Astrocyte (in vitro differentiated cells and primary cell): ENCODE measurements at regions not wholly inside any gene's neighbourhood (a gene's known extent, or its start where the extent isn't known, plus 50 kb on each side); places are given as distances from the start of the nearest gene placed in this dataset.

Source experiments
- DNase-seq: peaks from one replicate; pipeline ENCODE4 v3.0.0-alpha.2; 2010; ENCODE audit warnings: low read depth
- FAIRE-seq: peaks from 2 replicates; lab custom pipeline; 2011; peaks lifted over from hg19 to GRCh38; lab: Jason Lieb, UNC
- H2AFZ ChIP-seq: 2 replicates; pipeline ENCODE4 v1.6.0; 2012; ENCODE audit warnings: low read depth, low read length, inconsistent platforms
- H3K27ac ChIP-seq: 2 replicates; pipeline ENCODE4 v1.5.1; 2011; ENCODE audit warnings: low read depth, low read length, inconsistent platforms
- H3K27me3 ChIP-seq: 2 replicates; pipeline ENCODE4 v1.6.0; 2011; ENCODE audit warnings: low read length, inconsistent platforms; ENCODE audit not compliant: insufficient read depth
- H3K36me3 ChIP-seq: 2 replicates; pipeline ENCODE4 v1.5.1; 2011; ENCODE audit warnings: low read length, inconsistent platforms; ENCODE audit not compliant: insufficient read depth
- H3K4me1 ChIP-seq: 2 replicates; pipeline ENCODE4 v1.5.1; 2011; ENCODE audit warnings: low read length, inconsistent platforms; ENCODE audit not compliant: insufficient read depth
- H3K4me2 ChIP-seq: 2 replicates; pipeline ENCODE4 v1.6.0; 2012; ENCODE audit warnings: low read length, inconsistent platforms
- H3K4me3 ChIP-seq: 2 replicates; pipeline ENCODE4 v1.5.1; 2011; ENCODE audit warnings: low read depth, mild to moderate bottlenecking, low read length, inconsistent platforms; ENCODE audit not compliant: insufficient read depth
- H3K79me2 ChIP-seq: 2 replicates; pipeline ENCODE4 v1.6.0; 2012; ENCODE audit warnings: mild to moderate bottlenecking, low read length, inconsistent platforms; ENCODE audit not compliant: insufficient read depth
- H3K9ac ChIP-seq: 2 replicates; pipeline ENCODE4 v1.6.0; 2012; ENCODE audit warnings: mild to moderate bottlenecking, low read length, inconsistent platforms
- H3K9me3 ChIP-seq: 2 replicates; pipeline ENCODE4 v1.5.1; 2012; ENCODE audit warnings: low read depth, mild to moderate bottlenecking, low read length, inconsistent platforms; ENCODE audit not compliant: insufficient read depth
- H4K20me1 ChIP-seq: 2 replicates; pipeline ENCODE4 v1.6.0; 2012; ENCODE audit warnings: low read length, inconsistent platforms; ENCODE audit not compliant: insufficient read depth
- H3K27ac Mint-ChIP-seq: one replicate; pipeline ENCODE4 v1.8.0; 2021; ENCODE audit warnings: mild to moderate bottlenecking, mixed read lengths; ENCODE audit not compliant: unreplicated experiment
- H3K27me3 Mint-ChIP-seq: one replicate; pipeline ENCODE4 v1.8.0; 2021; ENCODE audit warnings: low read depth, mixed read lengths; ENCODE audit not compliant: unreplicated experiment
- H3K36me3 Mint-ChIP-seq: one replicate; pipeline ENCODE4 v1.8.0; 2021; ENCODE audit warnings: low read depth, mixed read lengths; ENCODE audit not compliant: unreplicated experiment
- H3K4me1 Mint-ChIP-seq: one replicate; pipeline ENCODE4 v1.8.0; 2021; ENCODE audit warnings: low read depth, mixed read lengths; ENCODE audit not compliant: unreplicated experiment
- H3K4me3 Mint-ChIP-seq: one replicate; pipeline ENCODE4 v1.8.0; 2021; ENCODE audit warnings: mild to moderate bottlenecking, moderate library complexity, mixed read lengths; ENCODE audit not compliant: unreplicated experiment
- H3K9me3 Mint-ChIP-seq: one replicate; pipeline ENCODE4 v1.8.0; 2021; ENCODE audit warnings: mild to moderate bottlenecking, mixed read lengths; ENCODE audit not compliant: unreplicated experiment
- EZH2 ChIP-seq: IDR thresholded peaks from 2 replicates; pipeline ENCODE4 v1.6.1; 2012; ENCODE audit warnings: mild to moderate bottlenecking, low read length, inconsistent platforms; ENCODE audit not compliant: insufficient read depth
- TF ChIP-seq, protein P1 (sequence below): IDR thresholded peaks from 2 replicates; pipeline ENCODE4 v1.5.1; 2011; ENCODE audit warnings: low read depth, mild to moderate bottlenecking, inconsistent platforms, low read length, moderate library complexity; ENCODE audit not compliant: insufficient read depth

DNA sequence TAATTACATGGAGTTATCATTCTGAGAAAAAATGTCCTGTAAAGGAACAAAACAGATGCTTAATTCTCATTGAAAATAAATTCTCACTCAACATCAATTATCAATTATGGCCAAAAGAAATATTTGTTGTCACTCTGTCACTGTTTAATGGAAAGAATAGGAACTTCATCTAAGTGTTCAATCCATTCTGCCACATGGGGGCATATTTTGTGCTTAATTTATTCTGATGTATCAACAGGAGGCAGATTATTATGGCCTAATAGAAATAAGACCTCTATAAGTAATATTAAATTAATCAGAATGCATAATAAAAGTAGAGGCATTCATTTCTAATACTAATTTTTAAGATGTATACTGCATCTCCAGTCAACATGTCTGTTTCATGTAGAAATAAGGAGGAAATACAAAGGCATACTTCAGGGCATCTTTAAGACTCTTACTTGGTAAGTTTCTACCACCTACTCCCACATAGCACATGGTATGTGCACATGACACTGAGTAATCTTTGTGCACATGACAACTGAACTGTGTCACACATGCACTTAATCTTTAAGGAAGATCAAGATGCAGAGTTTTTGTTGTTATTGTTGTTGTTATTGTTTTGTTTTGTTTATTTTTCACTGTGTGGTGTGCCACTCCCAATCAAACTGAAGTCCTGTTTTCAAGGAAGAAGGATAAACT lies 420.4 kb upstream of the SEMA3A start:
- Histone ChIP-seq H3K79me2 (no peaks in the 10 kb centered on the region), H3K9ac (no peak overlapping the region), H3K4me3 (no peak overlapping the region), H3K27me3 (no peaks in the 10 kb centered on the region), H4K20me1 (no peaks in the 10 kb centered on the region), H3K9me3 (no peaks in the 10 kb centered on the region), H3K4me1 (no peaks in the 10 kb centered on the region), H2AFZ (no peak overlapping the region), H3K27ac (no peak overlapping the region), H3K4me2 (no peak overlapping the region), H3K36me3 (no peaks in the 10 kb centered on the region)
- TF ChIP-seq EZH2 = no peak
- TF ChIP-seq, protein P1, sequence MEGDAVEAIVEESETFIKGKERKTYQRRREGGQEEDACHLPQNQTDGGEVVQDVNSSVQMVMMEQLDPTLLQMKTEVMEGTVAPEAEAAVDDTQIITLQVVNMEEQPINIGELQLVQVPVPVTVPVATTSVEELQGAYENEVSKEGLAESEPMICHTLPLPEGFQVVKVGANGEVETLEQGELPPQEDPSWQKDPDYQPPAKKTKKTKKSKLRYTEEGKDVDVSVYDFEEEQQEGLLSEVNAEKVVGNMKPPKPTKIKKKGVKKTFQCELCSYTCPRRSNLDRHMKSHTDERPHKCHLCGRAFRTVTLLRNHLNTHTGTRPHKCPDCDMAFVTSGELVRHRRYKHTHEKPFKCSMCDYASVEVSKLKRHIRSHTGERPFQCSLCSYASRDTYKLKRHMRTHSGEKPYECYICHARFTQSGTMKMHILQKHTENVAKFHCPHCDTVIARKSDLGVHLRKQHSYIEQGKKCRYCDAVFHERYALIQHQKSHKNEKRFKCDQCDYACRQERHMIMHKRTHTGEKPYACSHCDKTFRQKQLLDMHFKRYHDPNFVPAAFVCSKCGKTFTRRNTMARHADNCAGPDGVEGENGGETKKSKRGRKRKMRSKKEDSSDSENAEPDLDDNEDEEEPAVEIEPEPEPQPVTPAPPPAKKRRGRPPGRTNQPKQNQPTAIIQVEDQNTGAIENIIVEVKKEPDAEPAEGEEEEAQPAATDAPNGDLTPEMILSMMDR = no peak
- Mint-ChIP-seq H3K9me3 (no peaks in the 10 kb centered on the region), H3K4me3 (no peak overlapping the region), H3K27ac (no peak overlapping the region), H3K4me1 (no peaks in the 10 kb centered on the region), H3K27me3 (no peaks in the 10 kb centered on the region), H3K36me3 (no peaks in the 10 kb centered on the region)
- no peak for FAIRE-seq
- no peak for DNase-seq

DNA sequence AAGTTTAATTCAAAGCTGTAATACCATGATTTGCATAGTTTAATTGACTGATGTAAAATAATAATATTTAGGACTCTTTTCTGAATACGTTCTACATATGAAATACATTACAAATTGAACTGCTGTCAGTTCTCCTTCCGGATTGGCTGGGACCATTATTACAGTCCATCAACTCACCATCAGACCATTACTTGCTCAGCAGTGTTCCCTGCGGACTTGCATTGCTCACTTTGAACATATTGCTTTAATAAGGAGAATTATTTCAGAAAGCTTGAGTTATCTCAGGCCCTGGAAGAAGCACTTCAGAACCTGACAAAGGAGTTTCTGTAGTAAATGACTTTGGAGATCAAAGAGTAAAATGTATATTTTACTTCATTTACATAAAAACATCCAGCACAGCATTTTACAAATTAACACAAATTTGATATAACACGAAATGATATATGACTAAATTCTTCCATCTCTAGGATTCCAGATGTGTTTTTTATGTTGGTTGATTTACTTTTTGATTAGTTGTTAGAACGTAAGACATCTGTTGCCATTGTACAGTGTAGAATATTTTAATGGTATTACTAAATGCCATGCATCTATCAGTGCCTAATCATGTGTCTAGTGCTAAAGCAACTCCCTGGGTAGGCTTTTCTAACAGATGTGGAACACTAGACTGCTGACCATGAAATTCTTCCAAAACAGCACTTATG lies 418.5 kb upstream of the SEMA3A start:
- FAIRE-seq (no peak), DNase-seq (no peak)
- Histone ChIP-seq H3K9me3 (no peaks in the 10 kb centered on the region), H3K36me3 (no peaks in the 10 kb centered on the region), H2AFZ (no peak overlapping the region), H3K27ac (no peak overlapping the region), H4K20me1 (no peaks in the 10 kb centered on the region), H3K4me2 (no peak overlapping the region), H3K4me3 (no peak overlapping the region), H3K27me3 (no peaks in the 10 kb centered on the region), H3K79me2 (no peaks in the 10 kb centered on the region), H3K4me1 (no peaks in the 10 kb centered on the region), H3K9ac (no peak overlapping the region)
- no peak overlapping the region for H3K4me3 Mint-ChIP-seq
- H3K36me3 Mint-ChIP-seq = no peaks in the 10 kb centered on the region
- H3K4me1 Mint-ChIP-seq = no peaks in the 10 kb centered on the region
- no peaks in the 10 kb centered on the region for H3K9me3 Mint-ChIP-seq
- H3K27me3 Mint-ChIP-seq = no peaks in the 10 kb centered on the region
- no peak for TF ChIP-seq EZH2
- TF ChIP-seq, protein P1 = no peak
- H3K27ac Mint-ChIP-seq = no peak overlapping the region

DNA sequence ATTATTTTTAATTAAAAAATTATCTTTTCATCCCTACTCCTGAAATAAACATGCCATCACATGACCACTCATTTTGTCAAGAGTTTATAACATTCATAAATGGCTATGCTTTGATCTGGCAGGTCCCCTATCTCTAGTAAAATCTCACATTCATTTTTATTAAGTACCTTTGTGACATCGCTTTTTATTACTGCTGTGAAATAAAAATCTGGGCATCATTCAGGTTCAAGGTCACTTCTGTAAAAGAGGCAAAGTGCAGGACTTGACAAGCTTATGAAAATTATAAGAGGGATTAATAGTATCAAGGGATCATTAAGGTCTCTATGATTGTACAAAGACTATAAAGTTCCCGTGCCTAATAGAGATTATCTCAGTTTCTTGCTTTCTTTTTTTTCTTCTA lies 416.8 kb upstream of the SEMA3A start:
- Histone ChIP-seq H3K9ac (no peak overlapping the region), H3K27me3 (no peaks in the 10 kb centered on the region), H4K20me1 (no peaks in the 10 kb centered on the region), H3K79me2 (no peaks in the 10 kb centered on the region), H2AFZ (no peak overlapping the region), H3K4me3 (no peak overlapping the region), H3K9me3 (no peaks in the 10 kb centered on the region), H3K4me2 (no peak overlapping the region), H3K36me3 (no peaks in the 10 kb centered on the region), H3K27ac (no peak overlapping the region), H3K4me1 (no peaks in the 10 kb centered on the region)
- no peaks in the 10 kb centered on the region for H3K4me1 Mint-ChIP-seq
- no peak overlapping the region for H3K27ac Mint-ChIP-seq
- H3K9me3 Mint-ChIP-seq = no peaks in the 10 kb centered on the region
- FAIRE-seq (no peak), DNase-seq (no peak)
- no peak overlapping the region for H3K4me3 Mint-ChIP-seq
- H3K36me3 Mint-ChIP-seq = no peaks in the 10 kb centered on the region
- TF ChIP-seq, protein P1 = no peak
- no peak for TF ChIP-seq EZH2
- H3K27me3 Mint-ChIP-seq = no peaks in the 10 kb centered on the region
